Mammary epithelial cell (primary cell): ENCODE measurements at regions not wholly inside any gene's neighbourhood (a gene's known extent, or its start where the extent isn't known, plus 50 kb on each side); places are given as distances from the start of the nearest gene placed in this dataset.

Source experiments
- CTCF ChIP-seq, 2 donors: IDR thresholded peaks in 1 of 2; conservative IDR thresholded peaks in 1 of 2; 2 replicates each; pipeline ENCODE4 v1.5.1; 2011 to 2012; ENCODE audit warnings: inconsistent platforms in 2 of 2, low read length in 2 of 2, mild to moderate bottlenecking in 2 of 2, control low read depth in 1 of 2, low read depth in 1 of 2; ENCODE audit not compliant: insufficient read depth in 1 of 2; ENCODE audit errors: extremely low read depth in 1 of 2
- EZH2 ChIP-seq: IDR thresholded peaks from 2 replicates; pipeline ENCODE4 v1.6.1; 2012; ENCODE audit warnings: low read length, inconsistent platforms, borderline replicate concordance

- no peak for TF ChIP-seq EZH2
- no peak for TF ChIP-seq CTCF (conservative IDR thresholded peaks at IDR 0.05 in 1 of 2, IDR thresholded peaks at IDR 0.05 in 1 of 2; ENCODE audit: extremely low read depth in 1 of 2, insufficient read depth in 1 of 2, low read depth in 1 of 2, low read length in 2 of 2)
Observed at GRCh38 chr3:99119385-99119784, 217.9 kb upstream of the DCBLD2 start.
